GM12878 (cell line): ENCODE measurements at regions not wholly inside any gene's neighbourhood (a gene's known extent, or its start where the extent isn't known, plus 50 kb on each side); places are given as distances from the start of the nearest gene placed in this dataset.

Experiments
- ATAC-seq: fragments of 200-7000 bp; cut with Tn5 transposase; 3 replicates; pipeline ENCODE4 v1.9.1; 2020; ENCODE audit warnings: mild to moderate bottlenecking, moderate library complexity
- BruUV-seq: library from RNA; stranded (reverse); fragments of 400-500 nt; replicated peaks from 2 replicates; lab custom pipeline; 2021; lab: Mats Ljungman, UMichigan
- CTCF ChIA-PET: fragments of 300-600 bp; sonication (Branson Sonifier 250); formaldehyde crosslinking; extraction: SDS; loops from one replicate; lab custom pipeline; 2021; ENCODE audit warnings: inconsistent platforms; lab: Yijun Ruan, JAX
- POLR2A ChIA-PET: fragments of 350-600 bp; formaldehyde crosslinking; extraction: SDS; loops from one replicate; lab custom pipeline; 2021; ENCODE audit warnings: inconsistent platforms; lab: Charles Lee
- RAD21 ChIA-PET: fragments of 300-600 bp; sonication (Branson Sonifier 250); formaldehyde crosslinking; loops from one replicate; lab custom pipeline; 2023; ENCODE audit warnings: antibody characterized with exemption; ENCODE audit not compliant: unreplicated experiment; lab: Charles Lee
- SMC1A ChIA-PET: fragments of 300-600 bp; sonication (Branson Sonifier 250); formaldehyde crosslinking; loops from one replicate; lab custom pipeline; 2023; ENCODE audit not compliant: unreplicated experiment, uncharacterized antibody; lab: Charles Lee
- DNase-seq: peaks from one replicate; pipeline ENCODE4 v3.0.0-alpha.2; 2011; ENCODE audit warnings: low read depth, low spot score
- FAIRE-seq: peaks from 3 replicates; lab custom pipeline; 2011; peaks lifted over from hg19 to GRCh38; lab: Jason Lieb, UNC
- H2AFZ ChIP-seq: 2 replicates; pipeline ENCODE4 v1.6.0; 2011; ENCODE audit warnings: low read depth, low read length, control low read depth; ENCODE audit not compliant: control insufficient read depth
- H3K27ac ChIP-seq: 2 replicates; pipeline ENCODE4 v1.5.1; 2011; ENCODE audit warnings: control low read depth; ENCODE audit not compliant: control insufficient read depth, insufficient read depth
- H3K27me3 ChIP-seq, 2 experiments: replicated peaks in 1 of 2; 2 replicates each; pipeline versions ENCODE4 v1.6.0 to v1.6.1; 2011; ENCODE audit warnings: low read length in 1 of 2; ENCODE audit not compliant: control insufficient read depth in 2 of 2, insufficient read depth in 2 of 2
- H3K36me3 ChIP-seq, 2 experiments: 2 replicates each; pipeline ENCODE4 v1.5.1; 2011; ENCODE audit warnings: low read length in 1 of 2; ENCODE audit not compliant: control insufficient read depth in 2 of 2, insufficient read depth in 2 of 2
- H3K4me1 ChIP-seq: 2 replicates; pipeline ENCODE4 v1.6.1; 2011; ENCODE audit warnings: mild to moderate bottlenecking, low read length, moderate library complexity, mixed read lengths; ENCODE audit not compliant: control insufficient read depth, insufficient read depth
- H3K4me2 ChIP-seq: 2 replicates; pipeline ENCODE4 v1.6.0; 2011; ENCODE audit warnings: control low read depth; ENCODE audit not compliant: control insufficient read depth, insufficient read depth
- H3K4me3 ChIP-seq: fragments of 200-600 bp; sonication (generic); 2 replicates; pipeline ENCODE4 v1.5.1; 2016
- H3K79me2 ChIP-seq: 2 replicates; pipeline ENCODE4 v1.6.0; 2011; ENCODE audit warnings: low read length; ENCODE audit not compliant: control insufficient read depth, insufficient read depth
- H3K9ac ChIP-seq: 2 replicates; pipeline ENCODE4 v1.8.0; 2011; ENCODE audit warnings: low read length, control low read depth, mixed read lengths; ENCODE audit not compliant: control insufficient read depth, insufficient read depth
- H3K9me3 ChIP-seq: replicated peaks from 3 replicates; pipeline ENCODE4 v1.5.1; 2011; ENCODE audit warnings: mild to moderate bottlenecking, low read length; ENCODE audit not compliant: control insufficient read depth, insufficient read depth
- H4K20me1 ChIP-seq: 2 replicates; pipeline ENCODE4 v1.6.0; 2011; ENCODE audit not compliant: control insufficient read depth, insufficient read depth
- ASH2L ChIP-seq: fragments of 300-600, 200-600 bp; sonication (generic); IDR thresholded peaks from 2 replicates; pipeline ENCODE4 v1.6.1; 2017; ENCODE audit warnings: low read depth, mild to moderate bottlenecking, borderline replicate concordance
- CBFB ChIP-seq: IDR thresholded peaks from 2 replicates; pipeline ENCODE4 v1.6.1; 2016; ENCODE audit warnings: antibody characterized with exemption, low read depth
- CEBPB ChIP-seq, 2 experiments: fragments of 150-350 bp in 1 of 2; IDR thresholded peaks; 2 replicates each; pipeline ENCODE4 v1.6.1; 2012 to 2014; ENCODE audit warnings: low read depth in 2 of 2, low read length in 2 of 2, borderline replicate concordance in 1 of 2, inconsistent platforms in 1 of 2
- CHD4 ChIP-seq: fragments of 200-600 bp; sonication (generic); IDR thresholded peaks from 2 replicates; pipeline ENCODE4 v1.6.1; 2016; ENCODE audit warnings: mild to moderate bottlenecking
- HDGF ChIP-seq: fragments of 450-650 bp; IDR thresholded peaks from 2 replicates; pipeline ENCODE4 v1.6.1; 2016; ENCODE audit warnings: antibody characterized with exemption
- POU2F2 ChIP-seq: IDR thresholded peaks from 3 replicates; pipeline ENCODE4 v1.6.1; 2011; ENCODE audit warnings: low read depth, mild to moderate bottlenecking, low read length, borderline replicate concordance
- RUNX3 ChIP-seq: IDR thresholded peaks from 2 replicates; pipeline ENCODE4 v1.6.1; 2012; ENCODE audit warnings: low read length, inconsistent platforms
- SIN3A ChIP-seq: IDR thresholded peaks from 2 replicates; pipeline ENCODE4 v1.6.1; 2012; ENCODE audit warnings: low read depth, low read length, improper control_type of control experiment
- TBL1XR1 ChIP-seq: IDR thresholded peaks from 2 replicates; pipeline ENCODE4 v1.6.1; 2012; ENCODE audit warnings: low read depth, low read length, improper control_type of control experiment
- WGBS: methylation state at CpG from one replicate; pipeline ENCODE4 v1.1.6; 2016; ENCODE audit warnings: low lambda C conversion rate; ENCODE audit not compliant: insufficient replicate concordance, insufficient coverage; ENCODE audit errors: missing lambda C conversion rate; 5-methylcytosine and 5-hydroxymethylcytosine counted together
- in situ Hi-C: fragments of 300-500 bp; cut with MboI; formaldehyde crosslinking; loops from 9 replicates; pipeline ENCODE4 v1.14.3; 2018; ENCODE audit warnings: mixed read lengths
- intact Hi-C: fragments of 100-400 bp; cut with micrococcal nuclease; formaldehyde crosslinking; loops from one replicate; pipeline ENCODE4 v1.14.2; 2022; ENCODE audit not compliant: unreplicated experiment
- TF ChIP-seq, protein P1 (sequence below): fragments of 450-650 bp; IDR thresholded peaks from 2 replicates; pipeline ENCODE4 v1.6.1; 2017; ENCODE audit warnings: mild to moderate bottlenecking, moderate library complexity
- TF ChIP-seq, protein P2 (sequence below): fragments of 450-650 bp; formaldehyde crosslinking; IDR thresholded peaks from 2 replicates; pipeline ENCODE4 v1.4.0; 2022; ENCODE audit warnings: mild to moderate bottlenecking, moderate library complexity
- TF ChIP-seq, protein P3 (sequence below): IDR thresholded peaks from 2 replicates; pipeline ENCODE4 v1.6.1; 2011; ENCODE audit warnings: borderline replicate concordance, low read depth, mild to moderate bottlenecking, moderate library complexity, low read length; ENCODE audit not compliant: insufficient read depth, poor library complexity, severe bottlenecking

DNA sequence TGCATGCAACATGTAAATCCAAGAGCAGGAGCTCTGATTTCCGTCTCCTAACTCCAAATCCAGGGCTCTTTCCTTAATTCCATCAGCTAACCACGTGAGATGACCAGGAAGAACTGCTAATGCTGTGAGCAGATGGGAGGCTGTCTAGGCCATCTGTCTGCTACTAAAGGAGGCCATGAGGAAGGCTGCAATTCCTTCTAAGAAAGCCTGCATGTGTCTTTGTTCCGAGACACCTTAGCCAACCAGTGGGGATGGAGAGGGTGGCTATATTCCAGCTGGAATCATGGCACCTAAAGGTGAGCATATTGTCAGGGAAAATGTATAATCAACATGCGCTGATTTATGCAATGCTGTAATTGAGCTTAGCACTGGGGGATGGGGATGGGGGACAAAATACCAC, 267.2 kb upstream of the CDH5 start (continued):
- TF ChIP-seq, protein P1, sequence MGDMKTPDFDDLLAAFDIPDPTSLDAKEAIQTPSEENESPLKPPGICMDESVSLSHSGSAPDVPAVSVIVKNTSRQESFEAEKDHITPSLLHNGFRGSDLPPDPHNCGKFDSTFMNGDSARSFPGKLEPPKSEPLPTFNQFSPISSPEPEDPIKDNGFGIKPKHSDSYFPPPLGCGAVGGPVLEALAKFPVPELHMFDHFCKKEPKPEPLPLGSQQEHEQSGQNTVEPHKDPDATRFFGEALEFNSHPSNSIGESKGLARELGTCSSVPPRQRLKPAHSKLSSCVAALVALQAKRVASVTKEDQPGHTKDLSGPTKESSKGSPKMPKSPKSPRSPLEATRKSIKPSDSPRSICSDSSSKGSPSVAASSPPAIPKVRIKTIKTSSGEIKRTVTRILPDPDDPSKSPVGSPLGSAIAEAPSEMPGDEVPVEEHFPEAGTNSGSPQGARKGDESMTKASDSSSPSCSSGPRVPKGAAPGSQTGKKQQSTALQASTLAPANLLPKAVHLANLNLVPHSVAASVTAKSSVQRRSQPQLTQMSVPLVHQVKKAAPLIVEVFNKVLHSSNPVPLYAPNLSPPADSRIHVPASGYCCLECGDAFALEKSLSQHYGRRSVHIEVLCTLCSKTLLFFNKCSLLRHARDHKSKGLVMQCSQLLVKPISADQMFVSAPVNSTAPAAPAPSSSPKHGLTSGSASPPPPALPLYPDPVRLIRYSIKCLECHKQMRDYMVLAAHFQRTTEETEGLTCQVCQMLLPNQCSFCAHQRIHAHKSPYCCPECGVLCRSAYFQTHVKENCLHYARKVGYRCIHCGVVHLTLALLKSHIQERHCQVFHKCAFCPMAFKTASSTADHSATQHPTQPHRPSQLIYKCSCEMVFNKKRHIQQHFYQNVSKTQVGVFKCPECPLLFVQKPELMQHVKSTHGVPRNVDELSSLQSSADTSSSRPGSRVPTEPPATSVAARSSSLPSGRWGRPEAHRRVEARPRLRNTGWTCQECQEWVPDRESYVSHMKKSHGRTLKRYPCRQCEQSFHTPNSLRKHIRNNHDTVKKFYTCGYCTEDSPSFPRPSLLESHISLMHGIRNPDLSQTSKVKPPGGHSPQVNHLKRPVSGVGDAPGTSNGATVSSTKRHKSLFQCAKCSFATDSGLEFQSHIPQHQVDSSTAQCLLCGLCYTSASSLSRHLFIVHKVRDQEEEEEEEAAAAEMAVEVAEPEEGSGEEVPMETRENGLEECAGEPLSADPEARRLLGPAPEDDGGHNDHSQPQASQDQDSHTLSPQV = no peak
- TF ChIP-seq, protein P2, sequence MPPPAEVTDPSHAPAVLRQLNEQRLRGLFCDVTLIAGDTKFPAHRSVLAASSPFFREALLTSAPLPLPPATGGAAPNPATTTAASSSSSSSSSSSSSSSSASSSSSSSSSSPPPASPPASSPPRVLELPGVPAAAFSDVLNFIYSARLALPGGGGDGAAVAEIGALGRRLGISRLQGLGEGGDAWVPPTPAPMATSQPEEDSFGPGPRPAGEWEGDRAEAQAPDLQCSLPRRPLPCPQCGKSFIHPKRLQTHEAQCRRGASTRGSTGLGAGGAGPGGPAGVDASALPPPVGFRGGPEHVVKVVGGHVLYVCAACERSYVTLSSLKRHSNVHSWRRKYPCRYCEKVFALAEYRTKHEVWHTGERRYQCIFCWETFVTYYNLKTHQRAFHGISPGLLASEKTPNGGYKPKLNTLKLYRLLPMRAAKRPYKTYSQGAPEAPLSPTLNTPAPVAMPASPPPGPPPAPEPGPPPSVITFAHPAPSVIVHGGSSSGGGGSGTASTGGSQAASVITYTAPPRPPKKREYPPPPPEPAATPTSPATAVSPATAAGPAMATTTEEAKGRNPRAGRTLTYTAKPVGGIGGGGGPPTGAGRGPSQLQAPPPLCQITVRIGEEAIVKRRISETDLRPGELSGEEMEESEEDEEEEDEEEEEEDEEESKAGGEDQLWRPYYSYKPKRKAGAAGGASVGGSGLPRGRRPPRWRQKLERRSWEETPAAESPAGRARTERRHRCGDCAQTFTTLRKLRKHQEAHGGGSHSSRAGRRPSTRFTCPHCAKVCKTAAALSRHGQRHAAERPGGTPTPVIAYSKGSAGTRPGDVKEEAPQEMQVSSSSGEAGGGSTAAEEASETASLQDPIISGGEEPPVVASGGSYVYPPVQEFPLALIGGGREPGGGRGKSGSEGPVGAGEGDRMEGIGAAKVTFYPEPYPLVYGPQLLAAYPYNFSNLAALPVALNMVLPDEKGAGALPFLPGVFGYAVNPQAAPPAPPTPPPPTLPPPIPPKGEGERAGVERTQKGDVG (CRISPR knock-in tag) = no peak

DNA sequence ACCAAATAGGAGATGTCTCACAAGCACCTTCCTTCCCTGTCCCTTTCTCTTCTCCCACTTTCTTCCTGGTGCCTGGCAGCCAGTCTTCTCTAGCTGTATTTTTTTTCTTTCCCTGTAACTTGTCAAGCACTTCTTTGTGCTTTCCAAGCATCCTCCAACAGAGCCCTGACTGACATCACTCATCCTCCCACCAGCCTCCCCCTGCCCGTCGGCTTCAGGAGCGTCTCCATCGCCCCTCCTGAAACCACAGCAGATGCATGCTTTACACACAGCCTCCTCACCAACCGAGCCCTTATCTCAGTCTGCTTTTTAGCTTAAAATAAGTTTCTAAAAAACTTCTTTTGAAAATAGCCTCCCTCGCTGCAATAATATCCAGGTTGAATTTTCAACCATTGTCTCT, 268.7 kb upstream of the CDH5 start:
- ATAC-seq (no peak), FAIRE-seq (no peak), DNase-seq (no peak)
- POLR2A ChIA-PET = no interaction called here
- in situ Hi-C loops = no loop called here
- Histone ChIP-seq H2AFZ (no peak overlapping the region), H3K9ac (no peak overlapping the region), H3K27ac (no peak overlapping the region), H3K36me3 (no peaks in the 10 kb centered on the region), H3K4me1 (no peaks in the 10 kb centered on the region), H3K79me2 (no peaks in the 10 kb centered on the region), H3K4me3 (no peak overlapping the region), H3K4me2 (no peak overlapping the region), H3K27me3 (no peaks in the 10 kb centered on the region), H4K20me1 (no peaks in the 10 kb centered on the region), H3K9me3 (no peaks in the 10 kb centered on the region)
- intact Hi-C loops = no loop called here
- WGBS = 56% methylated on average over 6 of the region's 6 CpGs
- no TSS peak for BruUV-seq
- CTCF ChIA-PET = no interaction called here
- TF ChIP-seq HDGF (no peak), TBL1XR1 (no peak), SIN3A (no peak), CHD4 (no peak), ASH2L (no peak), RUNX3 (no peak), CBFB (no peak), POU2F2 (no peak), CEBPB (IDR thresholded peaks at IDR 0.05; ENCODE audit: borderline replicate concordance in 1 of 2, low read depth in 2 of 2, low read length in 2 of 2) (no peak)
- TF ChIP-seq, protein P3, sequence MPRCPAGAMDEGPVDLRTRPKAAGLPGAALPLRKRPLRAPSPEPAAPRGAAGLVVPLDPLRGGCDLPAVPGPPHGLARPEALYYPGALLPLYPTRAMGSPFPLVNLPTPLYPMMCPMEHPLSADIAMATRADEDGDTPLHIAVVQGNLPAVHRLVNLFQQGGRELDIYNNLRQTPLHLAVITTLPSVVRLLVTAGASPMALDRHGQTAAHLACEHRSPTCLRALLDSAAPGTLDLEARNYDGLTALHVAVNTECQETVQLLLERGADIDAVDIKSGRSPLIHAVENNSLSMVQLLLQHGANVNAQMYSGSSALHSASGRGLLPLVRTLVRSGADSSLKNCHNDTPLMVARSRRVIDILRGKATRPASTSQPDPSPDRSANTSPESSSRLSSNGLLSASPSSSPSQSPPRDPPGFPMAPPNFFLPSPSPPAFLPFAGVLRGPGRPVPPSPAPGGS = no peak
- SMC1A ChIA-PET = no interaction called here
- RAD21 ChIA-PET = no interaction called here
